ENCODE measurements at regions not wholly inside any gene's neighbourhood (a gene's known extent, or its start where the extent isn't known, plus 50 kb on each side); places are given as distances from the start of the nearest gene placed in this dataset.

GRCh38 chr3:30253832-30254231, 352.6 kb upstream of the TGFBR2 start:
- TF ChIP-seq SUZ12 (IDR thresholded peaks at IDR 0.05) (no peak), NFRKB (IDR thresholded peaks at IDR 0.05) (no peak), FOXA1 (IDR thresholded peaks at IDR 0.05) (no peak), ZNF384 (IDR thresholded peaks at IDR 0.05) (no peak), LEF1 (IDR thresholded peaks at IDR 0.05; ENCODE audit: borderline replicate concordance) (no peak), ARNT (IDR thresholded peaks at IDR 0.05) (no peak), TARDBP (IDR thresholded peaks at IDR 0.05) (no peak), CTBP1 (IDR thresholded peaks at IDR 0.05; ENCODE audit: borderline replicate concordance) (no peak), SP1 (IDR thresholded peaks at IDR 0.05) (no peak), PKNOX1 (IDR thresholded peaks at IDR 0.05) (no peak), ELF4 (IDR thresholded peaks at IDR 0.05) (no peak), FOXM1 (IDR thresholded peaks at IDR 0.05; ENCODE audit: borderline replicate concordance) (no peak)

Data from HEK293T (cell line).